NCI-H1048 (cell line): ENCODE measurements at regions not wholly inside any gene's neighbourhood (a gene's known extent, or its start where the extent isn't known, plus 50 kb on each side); places are given as distances from the start of the nearest gene placed in this dataset.

Experiments used
- DNase-seq: peaks from one replicate; lab custom pipeline; 2025; lab: John Stamatoyannopoulos, UW

DNA sequence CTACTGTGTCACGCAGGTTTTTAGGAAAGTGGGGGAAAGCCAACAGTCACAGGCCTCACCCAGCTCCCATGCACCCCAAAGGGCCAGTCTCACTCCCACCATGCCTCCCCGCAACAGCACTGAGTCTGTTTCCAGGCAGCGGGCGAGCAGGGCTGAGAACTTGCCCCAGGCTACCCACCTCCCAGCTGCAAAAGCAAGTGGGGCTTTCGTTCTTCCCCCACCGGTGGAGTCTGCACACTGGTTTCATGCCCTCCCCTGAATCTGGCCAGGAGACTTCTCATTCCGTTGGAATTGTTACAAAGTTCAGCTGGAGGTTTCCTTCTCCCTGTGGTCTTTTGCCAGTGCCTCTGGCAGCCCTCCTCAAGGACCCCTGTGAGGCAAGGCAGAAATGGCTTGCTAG lies 53.6 kb upstream of the KCNJ15 start:
- no peak for DNase-seq

DNA sequence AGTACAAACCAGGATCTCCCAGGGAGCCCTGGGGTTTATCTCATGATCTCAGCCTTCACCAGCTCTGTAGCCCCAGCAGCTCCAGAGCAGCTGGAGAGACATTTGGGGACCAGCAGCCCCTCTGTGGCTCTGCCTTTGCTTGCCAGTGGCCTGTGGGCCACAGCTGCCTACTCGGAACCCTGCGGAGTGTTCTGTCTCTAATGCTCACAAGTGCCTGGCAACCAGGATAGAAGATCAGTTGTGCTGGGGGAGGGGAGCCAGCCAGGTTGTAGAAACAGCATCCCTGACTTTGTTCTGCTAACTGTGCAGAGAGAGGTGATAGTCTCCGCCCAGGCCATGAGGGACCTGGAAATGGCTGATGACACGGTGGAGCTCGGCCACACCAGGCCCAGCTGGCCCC lies 50.9 kb upstream of the KCNJ15 start:
- DNase-seq = no peak

DNA sequence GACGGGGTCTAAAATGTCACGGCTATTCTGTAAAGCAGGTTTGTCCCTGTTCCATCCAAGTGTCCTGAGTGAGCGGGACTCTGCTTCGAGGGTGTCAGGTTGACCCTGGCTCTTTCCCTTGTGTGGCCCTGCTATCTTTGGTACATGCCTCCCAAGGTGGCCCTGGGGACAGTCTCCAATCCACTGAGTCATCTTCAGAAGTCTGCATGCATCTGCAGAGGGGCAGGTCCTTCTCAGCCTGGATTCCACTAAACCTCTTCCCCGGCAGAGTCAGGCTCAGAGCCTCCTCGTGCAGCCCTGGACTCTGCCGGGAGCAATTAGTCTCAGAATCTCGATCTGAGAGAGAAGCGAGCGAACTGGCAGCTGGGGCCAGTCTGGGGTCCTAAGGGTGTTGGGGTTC lies 50.1 kb upstream of the KCNJ15 start:
- DNase-seq = no peak
